Endothelial cell (in vitro differentiated cells): ENCODE measurements at regions not wholly inside any gene's neighbourhood (a gene's known extent, or its start where the extent isn't known, plus 50 kb on each side); places are given as distances from the start of the nearest gene placed in this dataset.

Source experiments
- DNase-seq: peaks from one replicate; pipeline ENCODE4 v3.0.0; 2021; ENCODE audit warnings: low spot score
- H3K27ac Mint-ChIP-seq: one replicate; pipeline ENCODE4 v1.8.0; 2021; ENCODE audit warnings: mixed read lengths, inconsistent platforms; ENCODE audit not compliant: unreplicated experiment
- H3K27me3 Mint-ChIP-seq: one replicate; pipeline ENCODE4 v1.8.0; 2021; ENCODE audit warnings: mild to moderate bottlenecking, moderate library complexity, mixed read lengths, inconsistent platforms; ENCODE audit not compliant: unreplicated experiment
- H3K36me3 Mint-ChIP-seq: one replicate; pipeline ENCODE4 v1.8.0; 2021; ENCODE audit warnings: mild to moderate bottlenecking, low read depth, mixed read lengths, inconsistent platforms; ENCODE audit not compliant: unreplicated experiment
- H3K4me1 Mint-ChIP-seq: one replicate; pipeline ENCODE4 v1.8.0; 2021; ENCODE audit warnings: mild to moderate bottlenecking, mixed read lengths, inconsistent platforms; ENCODE audit not compliant: unreplicated experiment
- H3K4me3 Mint-ChIP-seq: one replicate; pipeline ENCODE4 v1.8.0; 2021; ENCODE audit warnings: mild to moderate bottlenecking, mixed read lengths, inconsistent platforms; ENCODE audit not compliant: unreplicated experiment
- H3K9me3 Mint-ChIP-seq: one replicate; pipeline ENCODE4 v1.8.0; 2021; ENCODE audit warnings: mixed read lengths, inconsistent platforms; ENCODE audit not compliant: unreplicated experiment
- CTCF ChIP-seq: fragments of 200-600 bp; sonication (generic); IDR thresholded peaks from one replicate; pipeline ENCODE4 v1.5.0; 2021; ENCODE audit warnings: antibody characterized with exemption; ENCODE audit not compliant: unreplicated experiment

GRCh38 chr17:68789203-68789962 is 165.8 kb downstream of the ABCA8 start:
- H3K27me3 Mint-ChIP-seq = peaks cover 5% of the 10 kb centered on the region
- H3K9me3 Mint-ChIP-seq = peaks cover 7% of the 10 kb centered on the region
- no peaks in the 10 kb centered on the region for H3K36me3 Mint-ChIP-seq
- no peak overlapping the region for H3K4me3 Mint-ChIP-seq
- no peak for TF ChIP-seq CTCF
- DNase-seq = no peak
- H3K4me1 Mint-ChIP-seq = peaks cover 18% of the 10 kb centered on the region
- no peak overlapping the region for H3K27ac Mint-ChIP-seq

DNA sequence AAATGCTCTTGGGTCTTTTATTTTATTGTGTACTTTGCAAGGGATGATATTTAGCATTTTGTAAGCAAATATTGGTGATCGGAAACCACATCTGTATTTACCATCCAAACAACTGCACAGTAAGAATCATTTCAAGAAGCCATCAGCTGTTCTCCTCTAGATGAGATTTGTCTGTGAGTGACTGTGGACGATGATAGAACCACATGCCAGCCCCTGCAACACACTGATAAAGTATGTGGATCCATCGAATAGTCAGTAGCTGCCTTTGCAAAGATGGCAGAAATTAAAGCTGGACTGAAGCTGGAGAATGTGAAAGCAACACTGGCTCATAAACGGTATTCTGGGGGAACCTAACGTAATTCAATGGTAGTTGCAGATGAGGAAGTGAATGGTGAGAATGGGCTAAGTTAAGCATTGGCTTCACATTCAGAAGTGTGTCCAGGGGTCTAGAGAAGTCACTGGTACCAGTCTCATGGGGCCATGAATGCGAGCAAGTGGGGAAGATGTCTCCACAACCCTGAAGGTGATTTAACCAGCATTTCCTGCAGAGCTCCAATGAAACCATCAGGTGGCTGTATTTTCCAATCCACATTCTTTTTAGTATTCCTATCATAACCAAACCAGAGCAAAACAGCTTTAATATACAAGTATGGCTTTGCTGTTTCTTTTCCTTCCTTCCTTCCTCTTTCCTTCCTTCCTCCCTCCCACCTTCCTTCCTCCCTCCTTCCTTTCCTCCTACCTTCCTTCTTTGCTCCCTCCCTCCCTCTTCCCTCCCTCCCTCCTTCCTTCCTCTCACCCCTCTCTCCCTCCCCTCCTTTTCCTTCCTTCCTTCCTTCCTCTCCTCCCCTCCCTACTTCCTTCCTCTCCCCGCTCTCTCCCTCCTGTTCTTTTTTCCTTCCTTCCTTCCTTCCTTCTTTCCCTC is 169.4 kb downstream of the ABCA8 start:
- no peaks in the 10 kb centered on the region for H3K36me3 Mint-ChIP-seq
- DNase-seq = no peak
- H3K27me3 Mint-ChIP-seq = peaks cover 1% of the 10 kb centered on the region
- TF ChIP-seq CTCF = no peak
- no peak overlapping the region for H3K4me3 Mint-ChIP-seq
- no peaks in the 10 kb centered on the region for H3K4me1 Mint-ChIP-seq
- H3K27ac Mint-ChIP-seq = no peak overlapping the region
- peaks cover 7% of the 10 kb centered on the region for H3K9me3 Mint-ChIP-seq

GRCh38 chr17:68784431-68784830 is 170.8 kb downstream of the ABCA8 start:
- Mint-ChIP-seq H3K4me3 (no peak overlapping the region), H3K36me3 (no peaks in the 10 kb centered on the region), H3K4me1 (no peaks in the 10 kb centered on the region), H3K9me3 (peaks cover 7% of the 10 kb centered on the region), H3K27me3 (no peaks in the 10 kb centered on the region), H3K27ac (no peak overlapping the region)
- TF ChIP-seq CTCF = no peak
- no peak for DNase-seq

- Mint-ChIP-seq H3K4me1 (no peaks in the 10 kb centered on the region), H3K4me3 (no peak overlapping the region), H3K36me3 (no peaks in the 10 kb centered on the region), H3K27me3 (no peaks in the 10 kb centered on the region), H3K9me3 (peaks cover 7% of the 10 kb centered on the region), H3K27ac (no peak overlapping the region)
- no peak for DNase-seq
- no peak for TF ChIP-seq CTCF
These were observed 171.3 kb downstream of the ABCA8 start for GRCh38 chr17:68783861-68784260.

- Mint-ChIP-seq H3K4me1 (peaks cover 10% of the 10 kb centered on the region), H3K4me3 (no peak overlapping the region), H3K27me3 (no peaks in the 10 kb centered on the region), H3K27ac (no peak overlapping the region), H3K9me3 (peaks cover 7% of the 10 kb centered on the region), H3K36me3 (no peaks in the 10 kb centered on the region)
- no peak for TF ChIP-seq CTCF
- no peak for DNase-seq
These were observed 172.4 kb downstream of the ABCA8 start for GRCh38 chr17:68782789-68783188.
